HG03097 (cell line): ENCODE measurements at regions not wholly inside any gene's neighbourhood (a gene's known extent, or its start where the extent isn't known, plus 50 kb on each side); places are given as distances from the start of the nearest gene placed in this dataset.

Source experiments
- ATAC-seq: cut with Tn5 transposase; IDR thresholded peaks from one replicate; pipeline ENCODE4 v1.9.1; 2021; ENCODE audit not compliant: unreplicated experiment, low FRiP score

GRCh38 chr15:70411143-70411863 is 313.6 kb upstream of the TLE3 start:
- no peak for ATAC-seq

GRCh38 chr15:70410371-70410985 is 312.8 kb upstream of the TLE3 start:
- ATAC-seq, result no peak

GRCh38 chr15:70409388-70409787 is 311.7 kb upstream of the TLE3 start:
- no peak for ATAC-seq

- ATAC-seq, result no peak
Observed at GRCh38 chr15:70407955-70408354, 310.2 kb upstream of the TLE3 start.

- no peak for ATAC-seq
Observed at GRCh38 chr15:70407336-70407670, 309.6 kb upstream of the TLE3 start.

GRCh38 chr15:70406617-70407335 is 309.1 kb upstream of the TLE3 start:
- ATAC-seq, result no peak

GRCh38 chr15:70401709-70402108 is 304.0 kb upstream of the TLE3 start:
- no peak for ATAC-seq

GRCh38 chr15:70400766-70401541 is 303.2 kb upstream of the TLE3 start:
- no peak for ATAC-seq

GRCh38 chr15:70399204-70399603 is 301.5 kb upstream of the TLE3 start:
- no peak for ATAC-seq

GRCh38 chr15:70398694-70399093 is 301.0 kb upstream of the TLE3 start:
- no peak for ATAC-seq

GRCh38 chr15:70396807-70397206 is 299.1 kb upstream of the TLE3 start:
- no peak for ATAC-seq

- ATAC-seq, result no peak
Observed at GRCh38 chr15:70395164-70395563, 297.4 kb upstream of the TLE3 start.

GRCh38 chr15:70390723-70391122 is 293.0 kb upstream of the TLE3 start:
- ATAC-seq, result no peak

GRCh38 chr15:70387993-70388392 is 290.3 kb upstream of the TLE3 start:
- ATAC-seq, result no peak

GRCh38 chr15:70387081-70387480 is 289.4 kb upstream of the TLE3 start:
- ATAC-seq, result no peak

- ATAC-seq, result no peak
Observed at GRCh38 chr15:70385711-70386110, 288.0 kb upstream of the TLE3 start.

- no peak for ATAC-seq
Observed at GRCh38 chr15:70385052-70385451, 287.3 kb upstream of the TLE3 start.

- no peak for ATAC-seq
Observed at GRCh38 chr15:70383856-70384255, 286.1 kb upstream of the TLE3 start.

- ATAC-seq, result no peak
Observed at GRCh38 chr15:70382762-70383458, 285.2 kb upstream of the TLE3 start.

GRCh38 chr15:70382009-70382749 is 284.5 kb upstream of the TLE3 start:
- no peak for ATAC-seq
